Vagina (tissue), 2 donors: ENCODE measurements at regions not wholly inside any gene's neighbourhood (a gene's known extent, or its start where the extent isn't known, plus 50 kb on each side); places are given as distances from the start of the nearest gene placed in this dataset.

ENCODE experiments used
- DNase-seq, 2 donors: peaks; one replicate each; pipeline ENCODE4 v3.0.0-alpha.2; 2017; ENCODE audit errors: extremely low spot score in 2 of 2
- H3K27ac ChIP-seq: fragments of 200-600 bp; sonication (generic); one replicate; pipeline ENCODE4 v1.5.1; 2019
- H3K27me3 ChIP-seq: fragments of 200-600 bp; sonication (generic); one replicate; pipeline ENCODE4 v1.5.1; 2019
- H3K36me3 ChIP-seq, 2 donors: fragments of 200-600 bp; sonication (generic); one replicate each; pipeline ENCODE4 v1.5.1; 2017 to 2019
- H3K4me1 ChIP-seq: fragments of 200-600 bp; sonication (generic); one replicate; pipeline ENCODE4 v1.5.1; 2019
- H3K4me3 ChIP-seq, 2 donors: fragments of 200-600 bp; sonication (generic); 1 replicate in 1 of 2; 2 replicates in 1 of 2; pipeline ENCODE4 v1.5.1; 2016 to 2019
- H3K9me3 ChIP-seq: fragments of 200-600 bp; sonication (generic); one replicate; pipeline ENCODE4 v1.5.1; 2019
- POLR2A ChIP-seq, 2 donors: fragments of 450-650 bp; IDR thresholded peaks; one replicate each; pipeline ENCODE4 v1.6.1; 2017; ENCODE audit warnings: antibody characterized with exemption in 2 of 2, mild to moderate bottlenecking in 2 of 2, moderate library complexity in 2 of 2
- POLR2AphosphoS5 ChIP-seq, 2 donors: sonication (generic); formaldehyde crosslinking; IDR thresholded peaks; one replicate each; pipeline ENCODE4 v1.9.0; 2017; ENCODE audit warnings: antibody characterized with exemption in 2 of 2, mild to moderate bottlenecking in 2 of 2, low read depth in 1 of 2; ENCODE audit not compliant: insufficient read depth in 1 of 2
- intact Hi-C: fragments of 100-400 bp; cut with DNase I; formaldehyde crosslinking; loops from one replicate; pipeline ENCODE4 v1.15.1; 2023
- TF ChIP-seq, protein P1 (sequence below), 3 experiments: fragments of 450-650 bp in 2 of 3; fragments of 200-600 bp in 1 of 3; sonication (generic) in 1 of 3; IDR thresholded peaks; one replicate each; pipeline ENCODE4 v1.5.1; 2017 to 2019; ENCODE audit warnings: antibody characterized with exemption in 3 of 3, mild to moderate bottlenecking in 2 of 3, moderate library complexity in 2 of 3

DNA sequence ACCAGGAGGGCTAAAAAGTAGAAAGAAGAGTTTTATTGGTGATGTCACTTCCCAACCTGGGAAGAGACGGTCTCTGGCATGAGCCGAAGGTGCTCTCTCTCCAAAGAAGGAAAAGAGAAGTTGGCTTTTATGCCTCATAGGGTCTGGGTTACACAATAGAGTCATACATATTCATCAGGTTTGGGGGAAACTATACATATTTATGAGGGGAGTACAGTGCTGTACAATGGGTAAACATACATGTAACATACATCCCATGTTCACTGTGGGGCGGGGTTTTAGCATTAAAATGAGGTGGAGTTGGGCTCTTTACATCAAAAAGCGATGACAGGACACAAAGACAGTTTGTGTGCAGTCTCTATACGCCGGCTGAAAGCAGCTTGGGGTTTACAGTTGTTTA, 701.7 kb downstream of the TYW1 start:
- H3K27ac ChIP-seq: no peak overlapping the region
- intact Hi-C loops: no loop called here

DNA sequence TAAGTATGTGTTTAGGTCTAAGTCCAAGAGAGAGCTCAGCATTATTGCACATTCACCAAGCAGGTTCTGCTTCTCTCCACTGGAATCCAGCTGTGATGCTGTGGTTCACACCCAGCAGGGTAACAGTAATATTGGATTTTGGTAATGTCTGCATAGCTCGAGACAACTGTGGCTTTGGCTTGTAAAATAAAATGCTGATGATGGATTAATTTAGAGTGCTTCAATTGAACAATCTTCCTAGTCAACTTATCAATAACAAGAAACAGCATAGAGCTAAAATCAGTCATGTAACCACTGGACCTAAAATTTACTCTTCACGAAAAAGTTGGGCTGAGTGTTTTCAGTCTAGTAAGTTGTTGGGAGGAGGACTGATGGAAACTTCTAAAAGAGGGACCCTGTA, 709.2 kb downstream of the TYW1 start:
- no peaks in the 10 kb centered on the region for H3K4me1 ChIP-seq
- no peak for DNase-seq
- no peak overlapping the region for H3K4me3 ChIP-seq
- H3K9me3 ChIP-seq: no peaks in the 10 kb centered on the region
- intact Hi-C loops: loop anchor here (5.0 kb wide), 1 partner anchor 951 kb away; no protein-coding TSS in a partner anchor
- TF ChIP-seq, protein P1, sequence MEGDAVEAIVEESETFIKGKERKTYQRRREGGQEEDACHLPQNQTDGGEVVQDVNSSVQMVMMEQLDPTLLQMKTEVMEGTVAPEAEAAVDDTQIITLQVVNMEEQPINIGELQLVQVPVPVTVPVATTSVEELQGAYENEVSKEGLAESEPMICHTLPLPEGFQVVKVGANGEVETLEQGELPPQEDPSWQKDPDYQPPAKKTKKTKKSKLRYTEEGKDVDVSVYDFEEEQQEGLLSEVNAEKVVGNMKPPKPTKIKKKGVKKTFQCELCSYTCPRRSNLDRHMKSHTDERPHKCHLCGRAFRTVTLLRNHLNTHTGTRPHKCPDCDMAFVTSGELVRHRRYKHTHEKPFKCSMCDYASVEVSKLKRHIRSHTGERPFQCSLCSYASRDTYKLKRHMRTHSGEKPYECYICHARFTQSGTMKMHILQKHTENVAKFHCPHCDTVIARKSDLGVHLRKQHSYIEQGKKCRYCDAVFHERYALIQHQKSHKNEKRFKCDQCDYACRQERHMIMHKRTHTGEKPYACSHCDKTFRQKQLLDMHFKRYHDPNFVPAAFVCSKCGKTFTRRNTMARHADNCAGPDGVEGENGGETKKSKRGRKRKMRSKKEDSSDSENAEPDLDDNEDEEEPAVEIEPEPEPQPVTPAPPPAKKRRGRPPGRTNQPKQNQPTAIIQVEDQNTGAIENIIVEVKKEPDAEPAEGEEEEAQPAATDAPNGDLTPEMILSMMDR (IDR thresholded peaks at IDR 0.05): no peak
- TF ChIP-seq POLR2AphosphoS5 (IDR thresholded peaks at IDR 0.05; ENCODE audit: insufficient read depth in 1 of 2, low read depth in 1 of 2): no peak
- TF ChIP-seq POLR2A (IDR thresholded peaks at IDR 0.05): no peak
- no peaks in the 10 kb centered on the region for H3K36me3 ChIP-seq
- no peaks in the 10 kb centered on the region for H3K27me3 ChIP-seq
- H3K27ac ChIP-seq: no peak overlapping the region

More for the DNA sequence above, 701.7 kb downstream of the TYW1 start:
- TF ChIP-seq POLR2AphosphoS5 (IDR thresholded peaks at IDR 0.05; ENCODE audit: insufficient read depth in 1 of 2, low read depth in 1 of 2): no peak
- no peak for TF ChIP-seq POLR2A (IDR thresholded peaks at IDR 0.05)
- TF ChIP-seq, protein P1 (IDR thresholded peaks at IDR 0.05): no peak
- Histone ChIP-seq H3K27me3 (no peaks in the 10 kb centered on the region), H3K36me3 (no peaks in the 10 kb centered on the region), H3K4me1 (peaks cover 5% of the 10 kb centered on the region), H3K4me3 (no peak overlapping the region), H3K9me3 (no peaks in the 10 kb centered on the region)
- no peak for DNase-seq

DNA sequence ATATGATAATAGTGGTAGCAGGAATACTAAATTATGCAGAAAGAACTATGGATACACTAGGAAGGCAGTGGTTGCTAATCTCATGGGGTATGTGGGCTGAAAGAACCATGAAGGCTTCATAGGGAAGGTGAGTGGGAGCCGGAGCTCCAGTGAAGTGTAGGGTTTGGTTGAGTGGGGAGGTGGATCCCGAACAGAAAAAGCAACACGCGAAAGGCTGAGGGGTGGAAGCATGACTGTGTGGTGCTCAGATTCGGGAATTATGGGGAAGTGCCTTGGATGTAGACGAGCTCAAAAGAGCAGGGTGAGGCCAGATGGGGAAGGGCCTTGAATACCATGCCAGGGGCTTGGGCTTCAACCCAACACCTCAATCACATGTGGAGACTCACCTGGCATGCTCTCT, 715.1 kb downstream of the TYW1 start:
- TF ChIP-seq POLR2A (IDR thresholded peaks at IDR 0.05): no peak
- no peak for TF ChIP-seq POLR2AphosphoS5 (IDR thresholded peaks at IDR 0.05; ENCODE audit: insufficient read depth in 1 of 2, low read depth in 1 of 2)
- TF ChIP-seq, protein P1 (IDR thresholded peaks at IDR 0.05): no peak
- H3K9me3 ChIP-seq: no peaks in the 10 kb centered on the region
- no peaks in the 10 kb centered on the region for H3K4me1 ChIP-seq
- H3K27ac ChIP-seq: no peak overlapping the region
- no peaks in the 10 kb centered on the region for H3K27me3 ChIP-seq
- intact Hi-C loops: no loop called here
- no peak for DNase-seq
- H3K36me3 ChIP-seq: no peaks in the 10 kb centered on the region
- no peak overlapping the region for H3K4me3 ChIP-seq

DNA sequence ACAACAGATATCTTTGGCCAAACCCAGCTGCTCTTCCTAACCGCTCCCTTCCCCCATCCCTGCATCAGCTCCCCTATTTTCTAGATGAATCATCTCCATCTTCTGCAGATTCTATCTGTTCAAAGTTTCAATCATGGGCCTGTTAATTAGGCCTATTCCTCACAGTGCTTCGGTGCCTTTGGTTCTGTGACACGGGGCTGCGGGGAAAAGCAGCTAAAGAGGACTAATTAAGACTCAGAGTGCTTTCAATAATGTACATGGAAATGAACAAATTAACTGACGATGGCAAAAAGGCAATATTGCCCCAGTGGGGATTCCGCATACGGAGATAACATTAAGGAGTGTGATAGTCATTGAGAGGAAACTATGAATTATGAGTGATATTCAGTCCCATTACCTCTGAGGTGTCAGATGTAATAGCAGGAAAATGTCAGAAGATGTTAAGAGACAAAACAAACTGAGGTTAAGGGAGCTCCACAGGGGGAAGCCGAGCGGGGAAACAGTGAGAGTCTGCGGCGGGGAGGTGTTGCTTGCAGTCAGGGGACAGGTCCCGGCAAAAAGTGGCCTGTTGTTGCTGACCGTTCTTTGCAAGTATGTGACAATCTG, 716.9 kb downstream of the TYW1 start:
- Histone ChIP-seq H3K27me3 (no peaks in the 10 kb centered on the region), H3K36me3 (no peaks in the 10 kb centered on the region), H3K4me1 (no peaks in the 10 kb centered on the region), H3K9me3 (no peaks in the 10 kb centered on the region), H3K4me3 (no peak overlapping the region), H3K27ac (no peak overlapping the region)
- no peak for DNase-seq
- TF ChIP-seq, protein P1 (IDR thresholded peaks at IDR 0.05): no peak
- intact Hi-C loops: no loop called here

DNA sequence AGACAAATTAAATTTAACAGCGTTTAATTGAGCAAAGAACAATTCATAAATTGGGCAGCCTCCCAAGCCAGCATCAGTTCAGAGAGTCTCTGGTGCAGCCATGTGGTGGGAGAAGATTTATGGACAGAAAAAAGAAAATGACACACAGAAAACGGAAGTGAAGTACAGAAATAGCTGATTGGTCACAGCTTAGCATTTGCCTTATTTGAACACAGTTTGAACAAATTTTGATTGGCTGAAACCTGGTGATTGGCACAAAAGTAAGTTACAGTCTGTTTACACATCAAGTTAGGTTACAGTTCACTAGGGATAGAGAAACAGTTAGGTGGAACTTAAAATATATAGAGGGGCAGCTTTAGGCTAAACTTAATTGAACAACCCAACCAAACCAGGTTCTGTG, 720.1 kb downstream of the TYW1 start:
- H3K27me3 ChIP-seq: no peaks in the 10 kb centered on the region
- DNase-seq: no peak

More for the DNA sequence above, 720.1 kb downstream of the TYW1 start:
- Histone ChIP-seq H3K9me3 (no peaks in the 10 kb centered on the region), H3K27ac (no peak overlapping the region), H3K4me3 (no peak overlapping the region), H3K4me1 (no peaks in the 10 kb centered on the region), H3K36me3 (no peaks in the 10 kb centered on the region)
- no peak for TF ChIP-seq POLR2AphosphoS5 (IDR thresholded peaks at IDR 0.05; ENCODE audit: insufficient read depth in 1 of 2, low read depth in 1 of 2)
- TF ChIP-seq POLR2A (IDR thresholded peaks at IDR 0.05): no peak
- TF ChIP-seq, protein P1 (IDR thresholded peaks at IDR 0.05): no peak
- intact Hi-C loops: no loop called here
